Loucy (cell line): ENCODE measurements at regions not wholly inside any gene's neighbourhood (a gene's known extent, or its start where the extent isn't known, plus 50 kb on each side); places are given as distances from the start of the nearest gene placed in this dataset.

Experiments used
- H2AFZ ChIP-seq: fragments of 200-600 bp; sonication (generic); 2 replicates; pipeline ENCODE4 v1.6.0; 2016; ENCODE audit warnings: antibody characterized with exemption, mild to moderate bottlenecking, low read length, moderate library complexity
- H3F3A ChIP-seq: fragments of 200-600 bp; 2 replicates; pipeline ENCODE4 v1.6.0; 2016; ENCODE audit warnings: antibody characterized with exemption, low read depth, mild to moderate bottlenecking
- H3K27me3 ChIP-seq: fragments of 200-600 bp; sonication (generic); 2 replicates; pipeline ENCODE4 v1.6.1; 2014; ENCODE audit warnings: low read length, mild to moderate bottlenecking; ENCODE audit not compliant: insufficient read depth, poor library complexity, severe bottlenecking
- H3K36me3 ChIP-seq: fragments of 200-600 bp; sonication (generic); 2 replicates; pipeline ENCODE4 v1.6.1; 2016; ENCODE audit warnings: low read length; ENCODE audit not compliant: insufficient read depth
- H3K4me1 ChIP-seq: fragments of 200-600 bp; sonication (generic); 2 replicates; pipeline ENCODE4 v1.5.1; 2014; ENCODE audit warnings: low read length, mild to moderate bottlenecking; ENCODE audit not compliant: insufficient read depth, poor library complexity, severe bottlenecking
- H3K4me2 ChIP-seq: fragments of 200-600 bp; sonication (generic); 2 replicates; pipeline ENCODE4 v1.6.0; 2014; ENCODE audit warnings: antibody characterized with exemption, low read length, low read depth, mild to moderate bottlenecking; ENCODE audit not compliant: poor library complexity, severe bottlenecking
- H3K4me3 ChIP-seq: fragments of 200-600 bp; sonication (generic); 2 replicates; pipeline ENCODE4 v1.5.1; 2014; ENCODE audit warnings: low read length, mild to moderate bottlenecking, mixed read lengths; ENCODE audit not compliant: poor library complexity, severe bottlenecking
- H3K79me2 ChIP-seq: fragments of 200-600 bp; sonication (generic); 2 replicates; pipeline ENCODE4 v1.6.1; 2014; ENCODE audit warnings: low read length; ENCODE audit not compliant: insufficient read depth
- H3K9ac ChIP-seq: fragments of 200-600 bp; sonication (generic); 2 replicates; pipeline ENCODE4 v1.6.0; 2014; ENCODE audit warnings: mild to moderate bottlenecking, low read depth, low read length, moderate library complexity; ENCODE audit not compliant: poor library complexity, severe bottlenecking
- H3K9me2 ChIP-seq: fragments of 200-600 bp; sonication (generic); replicated peaks from 2 replicates; pipeline ENCODE4 v1.6.1; 2016; ENCODE audit warnings: low read depth, low read length, mixed read lengths
- H3K9me3 ChIP-seq: fragments of 200-600 bp; sonication (generic); 2 replicates; pipeline ENCODE4 v1.6.1; 2014; ENCODE audit warnings: mild to moderate bottlenecking, antibody characterized with exemption, low read length, low read depth; ENCODE audit not compliant: insufficient read depth
- H4K20me1 ChIP-seq: fragments of 200-600 bp; sonication (generic); 2 replicates; pipeline ENCODE4 v1.6.0; 2014; ENCODE audit warnings: antibody characterized with exemption, low read length, mild to moderate bottlenecking; ENCODE audit not compliant: insufficient read depth, poor library complexity, severe bottlenecking
- EZH2phosphoT487 ChIP-seq: fragments of 200-600 bp; IDR thresholded peaks from 2 replicates; pipeline ENCODE4 v1.6.1; 2018; ENCODE audit warnings: antibody characterized with exemption, mild to moderate bottlenecking, moderate library complexity, borderline replicate concordance
- TF ChIP-seq, protein P1 (sequence below): fragments of 200-600 bp; sonication (generic); conservative IDR thresholded peaks from 2 replicates; pipeline ENCODE4 v1.5.1; 2014; ENCODE audit warnings: mild to moderate bottlenecking, antibody characterized with exemption, low read length

GRCh38 chr9:1320051-1320557 is 269.9 kb downstream of the DMRT2 start:
- no peaks in the 10 kb centered on the region for H3K27me3 ChIP-seq
- H3K9ac ChIP-seq, result no peak overlapping the region
- H3K9me2 ChIP-seq, result no peaks in the 10 kb centered on the region
- H3K79me2 ChIP-seq, result no peaks in the 10 kb centered on the region
- TF ChIP-seq, protein P1, sequence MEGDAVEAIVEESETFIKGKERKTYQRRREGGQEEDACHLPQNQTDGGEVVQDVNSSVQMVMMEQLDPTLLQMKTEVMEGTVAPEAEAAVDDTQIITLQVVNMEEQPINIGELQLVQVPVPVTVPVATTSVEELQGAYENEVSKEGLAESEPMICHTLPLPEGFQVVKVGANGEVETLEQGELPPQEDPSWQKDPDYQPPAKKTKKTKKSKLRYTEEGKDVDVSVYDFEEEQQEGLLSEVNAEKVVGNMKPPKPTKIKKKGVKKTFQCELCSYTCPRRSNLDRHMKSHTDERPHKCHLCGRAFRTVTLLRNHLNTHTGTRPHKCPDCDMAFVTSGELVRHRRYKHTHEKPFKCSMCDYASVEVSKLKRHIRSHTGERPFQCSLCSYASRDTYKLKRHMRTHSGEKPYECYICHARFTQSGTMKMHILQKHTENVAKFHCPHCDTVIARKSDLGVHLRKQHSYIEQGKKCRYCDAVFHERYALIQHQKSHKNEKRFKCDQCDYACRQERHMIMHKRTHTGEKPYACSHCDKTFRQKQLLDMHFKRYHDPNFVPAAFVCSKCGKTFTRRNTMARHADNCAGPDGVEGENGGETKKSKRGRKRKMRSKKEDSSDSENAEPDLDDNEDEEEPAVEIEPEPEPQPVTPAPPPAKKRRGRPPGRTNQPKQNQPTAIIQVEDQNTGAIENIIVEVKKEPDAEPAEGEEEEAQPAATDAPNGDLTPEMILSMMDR, result no peak
- TF ChIP-seq EZH2phosphoT487, result no peak
- no peaks in the 10 kb centered on the region; the same call in 1 of the 2 replicates for H3K9me3 ChIP-seq
- no peak overlapping the region for H2AFZ ChIP-seq
- no peaks in the 10 kb centered on the region for H3K36me3 ChIP-seq
- no peak overlapping the region for H3K4me2 ChIP-seq
- no peaks in the 10 kb centered on the region for H3F3A ChIP-seq
- H3K4me1 ChIP-seq, result no peaks in the 10 kb centered on the region
- H3K4me3 ChIP-seq, result no peak overlapping the region
- H4K20me1 ChIP-seq, result no peaks in the 10 kb centered on the region

DNA sequence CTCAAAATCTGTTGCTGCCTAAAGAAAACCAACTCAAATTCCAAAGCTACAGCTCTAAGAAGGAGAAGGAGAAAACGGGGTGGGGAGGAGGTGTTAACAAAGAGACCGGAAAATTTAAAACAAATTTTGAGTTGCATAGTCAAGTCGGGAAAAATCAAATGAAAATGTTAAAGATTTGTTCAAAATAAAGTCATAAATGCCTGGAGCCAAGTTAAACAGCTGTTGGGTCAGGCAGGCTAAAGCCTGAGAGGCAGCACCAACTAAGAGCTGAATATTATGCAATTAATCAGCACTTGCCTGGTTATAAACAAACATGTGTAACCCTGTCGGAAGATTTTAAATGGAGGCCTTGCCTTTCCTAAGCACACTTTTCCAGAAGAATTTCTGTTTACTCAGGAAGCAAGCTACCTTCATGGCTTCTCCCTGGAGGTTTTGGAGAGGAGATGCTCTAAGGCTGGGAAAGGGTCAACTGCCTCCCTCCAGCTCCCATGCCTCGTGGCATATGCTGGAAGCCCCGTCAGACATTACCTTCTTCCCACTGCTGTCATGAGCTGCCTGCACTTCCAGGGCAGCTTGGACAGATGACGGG is 270.5 kb downstream of the DMRT2 start:
- Histone ChIP-seq H3K36me3 (no peaks in the 10 kb centered on the region), H4K20me1 (no peaks in the 10 kb centered on the region), H3K9ac (no peak overlapping the region), H3K4me3 (no peak overlapping the region), H3K4me1 (no peaks in the 10 kb centered on the region), H3K9me2 (no peaks in the 10 kb centered on the region), H3K4me2 (no peak overlapping the region), H2AFZ (no peak overlapping the region), H3K9me3 (no peaks in the 10 kb centered on the region; the same call in 1 of the 2 replicates), H3K27me3 (no peaks in the 10 kb centered on the region), H3K79me2 (no peaks in the 10 kb centered on the region), H3F3A (no peaks in the 10 kb centered on the region)
- TF ChIP-seq EZH2phosphoT487, result no peak
- TF ChIP-seq, protein P1, result no peak

- Histone ChIP-seq H3K36me3 (no peaks in the 10 kb centered on the region), H3K4me2 (no peak overlapping the region), H3K4me1 (peaks cover 4% of the 10 kb centered on the region), H2AFZ (no peak overlapping the region), H3K9me2 (no peaks in the 10 kb centered on the region), H3K9ac (no peak overlapping the region), H3K9me3 (no peaks in the 10 kb centered on the region), H3K27me3 (no peaks in the 10 kb centered on the region), H4K20me1 (no peaks in the 10 kb centered on the region), H3K4me3 (no peak overlapping the region), H3F3A (no peaks in the 10 kb centered on the region), H3K79me2 (no peaks in the 10 kb centered on the region)
- no peak for TF ChIP-seq EZH2phosphoT487
- TF ChIP-seq, protein P1, result no peak
Observed at GRCh38 chr9:1327467-1327866, 277.3 kb downstream of the DMRT2 start.
